SK-N-SH (cell line): ENCODE measurements at regions not wholly inside any gene's neighbourhood (a gene's known extent, or its start where the extent isn't known, plus 50 kb on each side); places are given as distances from the start of the nearest gene placed in this dataset.

Source experiments
- CTCF ChIA-PET: fragments of 300-600, 350-600 bp; formaldehyde crosslinking; extraction: SDS; loops from one replicate; lab custom pipeline; 2021; lab: Yijun Ruan, JAX
- POLR2A ChIA-PET: fragments of 350-600 bp; sonication (Branson Sonifier 250); formaldehyde crosslinking; extraction: SDS; loops from one replicate; lab custom pipeline; 2020; ENCODE audit warnings: antibody characterized with exemption, inconsistent platforms; lab: Yijun Ruan, JAX
- DNase-seq: peaks from one replicate; pipeline ENCODE4 v3.0.0; 2012
- H2AFZ ChIP-seq: fragments of 200-600 bp; sonication (generic); 2 replicates; pipeline ENCODE4 v1.8.1; 2016; ENCODE audit warnings: antibody characterized with exemption, mild to moderate bottlenecking, low read depth
- H3F3A ChIP-seq: fragments of 200-600 bp; sonication (generic); replicated peaks from 2 replicates; pipeline ENCODE3; 2016; ENCODE audit warnings: antibody characterized with exemption, mild to moderate bottlenecking; ENCODE audit not compliant: insufficient read depth
- H3K27ac ChIP-seq, 2 experiments: fragments of 200-500 bp in 1 of 2; fragments of 200-600 bp in 1 of 2; sonication (Bioruptor generic) in 1 of 2; sonication (generic), shearing (Covaris generic) in 1 of 2; 2 replicates each; pipeline versions ENCODE4 v1.5.1 to v1.6.1; 2014 to 2016; ENCODE audit warnings: low read depth in 2 of 2, inconsistent platforms in 1 of 2, low read length in 1 of 2, mild to moderate bottlenecking in 1 of 2, mixed read lengths in 1 of 2
- H3K27me3 ChIP-seq: fragments of 200-600 bp; sonication (generic), shearing (Covaris generic); 2 replicates; pipeline ENCODE4 v1.6.1; 2016; ENCODE audit warnings: mixed run types; ENCODE audit not compliant: insufficient read depth
- H3K36me3 ChIP-seq, 2 experiments: fragments of 200-500 bp in 1 of 2; fragments of 200-600 bp in 1 of 2; sonication (Bioruptor generic) in 1 of 2; sonication (generic) in 1 of 2; replicated peaks in 1 of 2; 2 replicates each; pipeline versions ENCODE3 to v1.5.1; 2014 to 2016; ENCODE audit warnings: low read length in 1 of 2, mild to moderate bottlenecking in 1 of 2; ENCODE audit not compliant: insufficient read depth in 2 of 2, control insufficient read depth in 1 of 2
- H3K4me1 ChIP-seq, 2 experiments: fragments of 200-500 bp in 1 of 2; fragments of 200-600 bp in 1 of 2; sonication (Bioruptor generic) in 1 of 2; sonication (generic), shearing (Covaris generic) in 1 of 2; 2 replicates each; pipeline versions ENCODE4 v1.5.1 to v1.6.1; 2014 to 2016; ENCODE audit warnings: low read depth in 1 of 2, low read length in 1 of 2, mixed run types in 1 of 2; ENCODE audit not compliant: insufficient read depth in 2 of 2, control insufficient read depth in 1 of 2
- H3K4me2 ChIP-seq: fragments of 200-600 bp; sonication (generic), shearing (Covaris generic); 2 replicates; pipeline ENCODE4 v1.6.1; 2017; ENCODE audit warnings: mixed run types
- H3K4me3 ChIP-seq, 2 experiments: fragments of 200-500 bp in 1 of 2; fragments of 200-600 bp in 1 of 2; sonication (Bioruptor generic) in 1 of 2; sonication (generic), shearing (Covaris generic) in 1 of 2; 2 replicates each; pipeline versions ENCODE4 v1.5.1 to v1.8.1; 2014 to 2016; ENCODE audit warnings: low read depth in 2 of 2, inconsistent platforms in 1 of 2, low read length in 1 of 2, mild to moderate bottlenecking in 1 of 2, mixed read lengths in 1 of 2, moderate library complexity in 1 of 2
- H3K79me2 ChIP-seq: fragments of 200-600 bp; sonication (generic); 2 replicates; pipeline ENCODE4 v1.8.1; 2017; ENCODE audit warnings: mild to moderate bottlenecking; ENCODE audit not compliant: insufficient read depth
- H3K9ac ChIP-seq: fragments of 200-600 bp; sonication (generic); 2 replicates; pipeline ENCODE4 v1.6.1; 2017; ENCODE audit warnings: mixed run types
- H3K9me2 ChIP-seq: fragments of 200-600 bp; sonication (generic); 2 replicates; pipeline ENCODE4 v1.6.1; 2017; ENCODE audit warnings: mixed run types
- H3K9me3 ChIP-seq: fragments of 200-600 bp; sonication (generic); 2 replicates; pipeline ENCODE4 v1.6.1; 2017; ENCODE audit warnings: mixed run types, mild to moderate bottlenecking, moderate library complexity
- H4K20me1 ChIP-seq: fragments of 200-600 bp; sonication (generic); 2 replicates; pipeline ENCODE4 v1.6.1; 2017; ENCODE audit warnings: mild to moderate bottlenecking, mixed run types; ENCODE audit not compliant: insufficient read depth
- CHD2 ChIP-seq: fragments of 150-350 bp; IDR thresholded peaks from 2 replicates; pipeline ENCODE4 v1.6.1; 2018; ENCODE audit warnings: low read length; ENCODE audit not compliant: partially characterized antibody
- CTCF ChIP-seq: fragments of 200-600 bp; sonication (generic); IDR thresholded peaks from 2 replicates; pipeline ENCODE4 v1.6.1; 2017; ENCODE audit warnings: antibody characterized with exemption, mild to moderate bottlenecking, moderate library complexity
- EP300 ChIP-seq, 2 experiments: IDR thresholded peaks; 2 replicates each; pipeline versions ENCODE4 v1.4.0 to v1.6.1; 2012; ENCODE audit warnings: borderline replicate concordance in 1 of 2, low read depth in 1 of 2, low read length in 1 of 2
- FOXJ3 ChIP-seq: sonication (generic); formaldehyde crosslinking; IDR thresholded peaks from 2 replicates; pipeline ENCODE4 v1.5.1; 2020; ENCODE audit warnings: mild to moderate bottlenecking, missing genetic modification reagents
- GABPA ChIP-seq: IDR thresholded peaks from 2 replicates; pipeline ENCODE4 v1.4.0; 2012; ENCODE audit warnings: low read depth, mild to moderate bottlenecking
- GATA2 ChIP-seq: sonication (generic); formaldehyde crosslinking; IDR thresholded peaks from 2 replicates; pipeline ENCODE4 v1.5.0; 2020; ENCODE audit warnings: mild to moderate bottlenecking, missing genetic modification reagents
- MXI1 ChIP-seq: IDR thresholded peaks from 2 replicates; pipeline ENCODE4 v1.6.1; 2012; ENCODE audit warnings: mild to moderate bottlenecking, low read depth, low read length, improper control_type of control experiment
- NFIC ChIP-seq: IDR thresholded peaks from 2 replicates; pipeline ENCODE4 v1.4.0; 2012; ENCODE audit warnings: borderline replicate concordance
- POLR2AphosphoS5 ChIP-seq: IDR thresholded peaks from 2 replicates; pipeline ENCODE4 v1.6.1; 2012; ENCODE audit warnings: low read depth, low read length
- RCOR1 ChIP-seq: fragments of 150-350 bp; IDR thresholded peaks from 2 replicates; pipeline ENCODE4 v1.6.1; 2017; ENCODE audit warnings: antibody characterized with exemption, low read length
- REST ChIP-seq: IDR thresholded peaks from 2 replicates; pipeline ENCODE4 v1.6.1; 2012; ENCODE audit warnings: mild to moderate bottlenecking, low read depth, low read length, moderate library complexity
- RFX5 ChIP-seq: IDR thresholded peaks from 2 replicates; pipeline ENCODE4 v1.6.1; 2012; ENCODE audit warnings: mild to moderate bottlenecking, improper control_type of control experiment, low read length
- RXRA ChIP-seq: IDR thresholded peaks from 2 replicates; pipeline ENCODE4 v1.4.0; 2012; ENCODE audit warnings: low read depth, mild to moderate bottlenecking, borderline replicate concordance
- SMC3 ChIP-seq: IDR thresholded peaks from 2 replicates; pipeline ENCODE4 v1.6.1; 2012; ENCODE audit warnings: low read depth, low read length, improper control_type of control experiment
- TCF12 ChIP-seq: IDR thresholded peaks from 2 replicates; pipeline ENCODE4 v1.4.0; 2012
- TEAD4 ChIP-seq: IDR thresholded peaks from 2 replicates; pipeline ENCODE4 v1.4.0; 2012; ENCODE audit warnings: mild to moderate bottlenecking, borderline replicate concordance; ENCODE audit not compliant: insufficient read depth
- USF1 ChIP-seq: IDR thresholded peaks from 2 replicates; pipeline ENCODE4 v1.4.0; 2012; ENCODE audit warnings: low read depth, borderline replicate concordance
- USF2 ChIP-seq: fragments of 150-350 bp; IDR thresholded peaks from 2 replicates; pipeline ENCODE4 v1.6.1; 2017; ENCODE audit warnings: antibody characterized with exemption, low read length, low read depth, borderline replicate concordance
- WGBS: methylation state at CpG from one replicate; pipeline ENCODE4 v1.1.6; 2017; ENCODE audit warnings: low lambda C conversion rate; 5-methylcytosine and 5-hydroxymethylcytosine counted together

- Histone ChIP-seq H3F3A (no peaks in the 10 kb centered on the region), H4K20me1 (no peaks in the 10 kb centered on the region), H2AFZ (no peak overlapping the region), H3K9me3 (no peaks in the 10 kb centered on the region), H3K4me2 (no peak overlapping the region), H3K9me2 (no peaks in the 10 kb centered on the region), H3K27ac (peak overlapping the region in 1 of 2 experiments; percentile 98; a peak in 2 of 4 replicates), H3K36me3 (no peaks in the 10 kb centered on the region), H3K4me1 (peaks cover 6 to 43% of the 10 kb centered on the region in 2 experiments; a peak in 3 of 4 replicates), H3K79me2 (no peaks in the 10 kb centered on the region), H3K4me3 (no peak overlapping the region; a peak in 1 of 4 replicates), H3K9ac (no peak overlapping the region), H3K27me3 (no peaks in the 10 kb centered on the region)
- POLR2A ChIA-PET = interaction anchor here (1.2 kb wide), 1 partner anchor 201 kb away, joined by 3 read pairs; no protein-coding TSS in a partner anchor
- 66% methylated on average over 5 of the region's 5 CpGs for WGBS
- CTCF ChIA-PET = interaction anchor here (0.6 to 2.1 kb wide), 3 partner anchors 14 to 279 kb away, joined by 3 to 11 read pairs (median 3); no protein-coding TSS in a partner anchor
- peak; percentile 60 for DNase-seq
- TF ChIP-seq GABPA (no peak), TCF12 (peak; percentile 82), MXI1 (peak; percentile 58; the same call in 1 of the 2 replicates), POLR2AphosphoS5 (peak; percentile 68; the same call in 1 of the 2 replicates), USF1 (no peak), CTCF (no peak), USF2 (no peak), FOXJ3 (CRISPR knock-in tag) (peak; percentile 93), CHD2 (peak; percentile 91), REST (no peak), EP300 (IDR thresholded peaks at IDR 0.05; ENCODE audit: borderline replicate concordance in 1 of 2, low read depth in 1 of 2, low read length in 1 of 2) (peak; percentile 18 to 99; a peak in 3 of 4 replicates), SMC3 (0 out of 2 replicates have a peak, but pooled peaks have one; percentile 14), NFIC (peak; percentile 72), RXRA (no peak), RFX5 (peak; percentile 71; the same call in 1 of the 2 replicates), TEAD4 (0 out of 2 replicates have a peak, but pooled peaks have one; percentile 37), GATA2 (CRISPR knock-in tag) (peak; percentile 97), RCOR1 (peak; percentile 98)
Observed at GRCh38 chr10:88064608-88065382, 201.4 kb downstream of the PTEN start.
